Parathyroid adenoma (tissue), 2 donors: ENCODE measurements at regions not wholly inside any gene's neighbourhood (a gene's known extent, or its start where the extent isn't known, plus 50 kb on each side); places are given as distances from the start of the nearest gene placed in this dataset.

Experiments used
- H2AFZ ChIP-seq: fragments of 300-600 bp; sonication (generic); one replicate; pipeline ENCODE4 v1.7.0; 2017; ENCODE audit warnings: antibody characterized with exemption, mild to moderate bottlenecking
- H3K27ac ChIP-seq: fragments of 300-600 bp; sonication (generic); one replicate; pipeline ENCODE4 v1.7.0; 2017
- H3K27me3 ChIP-seq: fragments of 300-600 bp; sonication (generic); one replicate; pipeline ENCODE4 v1.7.0; 2017; ENCODE audit warnings: low read length; ENCODE audit not compliant: control insufficient read depth, insufficient read depth
- H3K36me3 ChIP-seq: fragments of 300-600 bp; sonication (generic); one replicate; pipeline ENCODE4 v1.7.0; 2017; ENCODE audit warnings: low read length; ENCODE audit not compliant: control insufficient read depth, insufficient read depth
- H3K4me1 ChIP-seq: fragments of 300-600 bp; sonication (generic); one replicate; pipeline ENCODE4 v1.7.0; 2017; ENCODE audit warnings: control low read depth
- H3K4me2 ChIP-seq: fragments of 300-600 bp; sonication (generic); one replicate; pipeline ENCODE4 v1.7.0; 2017; ENCODE audit warnings: low read length
- H3K4me3 ChIP-seq: fragments of 300-600 bp; sonication (generic); one replicate; pipeline ENCODE4 v1.7.0; 2017; ENCODE audit warnings: low read depth, low read length
- H3K79me2 ChIP-seq: fragments of 300-600 bp; sonication (generic); one replicate; pipeline ENCODE4 v1.7.0; 2017; ENCODE audit warnings: control low read depth
- H3K9ac ChIP-seq: fragments of 300-600 bp; sonication (generic); one replicate; pipeline ENCODE4 v1.7.0; 2017; ENCODE audit warnings: mild to moderate bottlenecking
- H3K9me3 ChIP-seq: fragments of 300-600 bp; sonication (generic); one replicate; pipeline ENCODE4 v1.7.0; 2017; ENCODE audit warnings: low read length; ENCODE audit not compliant: control insufficient read depth
- TF ChIP-seq, protein P1 (sequence below): fragments of 300-600 bp; sonication (generic); IDR thresholded peaks from one replicate; pipeline ENCODE4 v1.7.0; 2017; ENCODE audit warnings: antibody characterized with exemption, mild to moderate bottlenecking
- donor health status: primary hyperparathyroidism.

DNA sequence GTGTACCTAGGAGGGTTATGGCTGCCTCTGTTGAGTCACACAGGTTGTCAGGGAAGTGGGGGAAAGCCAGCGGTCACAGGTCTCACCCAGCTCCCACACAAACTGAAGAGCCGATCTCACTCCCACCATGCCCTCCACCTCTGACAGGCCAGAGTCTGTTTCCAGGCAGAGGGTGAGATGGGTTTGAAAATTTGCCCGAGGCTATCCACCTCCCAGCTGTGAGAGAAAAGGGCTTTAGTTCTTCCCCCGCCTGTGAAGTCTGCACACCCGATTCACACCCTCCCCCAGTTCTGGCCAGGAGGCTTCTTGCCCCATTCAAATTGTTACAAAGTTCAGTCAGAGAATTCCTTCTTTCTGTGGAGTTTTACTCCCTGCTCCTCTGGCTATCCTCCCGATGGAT, 446.9 kb downstream of the EDEM1 start:
- no peak overlapping the region for H3K4me2 ChIP-seq
- H3K4me1 ChIP-seq: no peaks in the 10 kb centered on the region
- no peaks in the 10 kb centered on the region for H3K9me3 ChIP-seq
- no peak overlapping the region for H3K9ac ChIP-seq
- H3K79me2 ChIP-seq: no peaks in the 10 kb centered on the region
- TF ChIP-seq, protein P1, sequence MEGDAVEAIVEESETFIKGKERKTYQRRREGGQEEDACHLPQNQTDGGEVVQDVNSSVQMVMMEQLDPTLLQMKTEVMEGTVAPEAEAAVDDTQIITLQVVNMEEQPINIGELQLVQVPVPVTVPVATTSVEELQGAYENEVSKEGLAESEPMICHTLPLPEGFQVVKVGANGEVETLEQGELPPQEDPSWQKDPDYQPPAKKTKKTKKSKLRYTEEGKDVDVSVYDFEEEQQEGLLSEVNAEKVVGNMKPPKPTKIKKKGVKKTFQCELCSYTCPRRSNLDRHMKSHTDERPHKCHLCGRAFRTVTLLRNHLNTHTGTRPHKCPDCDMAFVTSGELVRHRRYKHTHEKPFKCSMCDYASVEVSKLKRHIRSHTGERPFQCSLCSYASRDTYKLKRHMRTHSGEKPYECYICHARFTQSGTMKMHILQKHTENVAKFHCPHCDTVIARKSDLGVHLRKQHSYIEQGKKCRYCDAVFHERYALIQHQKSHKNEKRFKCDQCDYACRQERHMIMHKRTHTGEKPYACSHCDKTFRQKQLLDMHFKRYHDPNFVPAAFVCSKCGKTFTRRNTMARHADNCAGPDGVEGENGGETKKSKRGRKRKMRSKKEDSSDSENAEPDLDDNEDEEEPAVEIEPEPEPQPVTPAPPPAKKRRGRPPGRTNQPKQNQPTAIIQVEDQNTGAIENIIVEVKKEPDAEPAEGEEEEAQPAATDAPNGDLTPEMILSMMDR: no peak
- H3K27ac ChIP-seq: no peak overlapping the region
- no peaks in the 10 kb centered on the region for H3K27me3 ChIP-seq
- H3K4me3 ChIP-seq: no peak overlapping the region
- H2AFZ ChIP-seq: no peak overlapping the region
- no peaks in the 10 kb centered on the region for H3K36me3 ChIP-seq

DNA sequence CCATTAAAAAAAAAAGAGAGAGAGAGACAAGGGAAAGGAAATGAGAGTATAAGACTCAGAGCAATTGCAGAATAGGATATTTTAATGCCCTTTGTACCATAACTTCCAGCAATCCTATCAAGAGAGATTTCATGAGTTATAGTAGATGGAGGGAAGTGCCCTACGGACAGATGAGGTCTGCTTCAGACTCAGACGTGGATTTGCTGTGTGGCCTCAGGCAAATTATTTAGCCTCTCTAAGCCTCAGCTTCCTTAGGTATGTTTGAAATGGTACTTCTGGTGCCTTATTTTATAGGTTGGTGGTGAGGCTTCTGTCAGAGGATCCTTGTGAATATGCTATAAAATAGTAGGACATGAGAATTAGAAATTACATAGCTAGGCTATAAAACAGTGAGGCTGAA, 448.2 kb downstream of the EDEM1 start:
- Histone ChIP-seq H3K9ac (no peak overlapping the region), H3K9me3 (no peaks in the 10 kb centered on the region), H3K4me3 (no peak overlapping the region), H3K27me3 (no peaks in the 10 kb centered on the region), H3K4me2 (no peak overlapping the region), H2AFZ (no peak overlapping the region), H3K36me3 (no peaks in the 10 kb centered on the region), H3K4me1 (no peaks in the 10 kb centered on the region), H3K79me2 (no peaks in the 10 kb centered on the region), H3K27ac (no peak overlapping the region)
- TF ChIP-seq, protein P1: no peak

DNA sequence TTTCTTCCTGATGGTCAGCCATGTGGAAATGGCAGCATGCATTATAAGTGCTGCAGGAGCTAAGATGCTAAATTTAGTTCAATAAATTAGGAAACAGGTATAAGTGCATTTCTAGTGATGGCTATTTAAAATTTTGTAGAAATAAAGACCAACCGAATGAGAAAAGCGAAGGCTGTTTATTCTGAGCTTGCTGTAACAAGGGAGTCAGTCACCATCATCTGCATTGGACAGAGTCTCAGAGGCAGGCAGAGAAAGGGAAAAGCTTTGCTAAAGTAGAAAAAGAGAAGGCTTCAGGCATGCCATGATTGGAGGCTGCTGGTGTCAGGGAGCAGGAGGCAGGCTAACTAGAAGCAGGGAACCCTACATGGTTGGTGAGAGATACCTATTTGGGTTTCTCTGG, 451.0 kb downstream of the EDEM1 start:
- H3K9ac ChIP-seq: no peak overlapping the region
- H2AFZ ChIP-seq: no peak overlapping the region
- no peaks in the 10 kb centered on the region for H3K27me3 ChIP-seq
- H3K4me3 ChIP-seq: no peak overlapping the region
- H3K9me3 ChIP-seq: no peaks in the 10 kb centered on the region
- no peak overlapping the region for H3K27ac ChIP-seq
- no peaks in the 10 kb centered on the region for H3K36me3 ChIP-seq
- H3K4me2 ChIP-seq: no peak overlapping the region
- TF ChIP-seq, protein P1: no peak
- no peaks in the 10 kb centered on the region for H3K79me2 ChIP-seq
- H3K4me1 ChIP-seq: no peaks in the 10 kb centered on the region

DNA sequence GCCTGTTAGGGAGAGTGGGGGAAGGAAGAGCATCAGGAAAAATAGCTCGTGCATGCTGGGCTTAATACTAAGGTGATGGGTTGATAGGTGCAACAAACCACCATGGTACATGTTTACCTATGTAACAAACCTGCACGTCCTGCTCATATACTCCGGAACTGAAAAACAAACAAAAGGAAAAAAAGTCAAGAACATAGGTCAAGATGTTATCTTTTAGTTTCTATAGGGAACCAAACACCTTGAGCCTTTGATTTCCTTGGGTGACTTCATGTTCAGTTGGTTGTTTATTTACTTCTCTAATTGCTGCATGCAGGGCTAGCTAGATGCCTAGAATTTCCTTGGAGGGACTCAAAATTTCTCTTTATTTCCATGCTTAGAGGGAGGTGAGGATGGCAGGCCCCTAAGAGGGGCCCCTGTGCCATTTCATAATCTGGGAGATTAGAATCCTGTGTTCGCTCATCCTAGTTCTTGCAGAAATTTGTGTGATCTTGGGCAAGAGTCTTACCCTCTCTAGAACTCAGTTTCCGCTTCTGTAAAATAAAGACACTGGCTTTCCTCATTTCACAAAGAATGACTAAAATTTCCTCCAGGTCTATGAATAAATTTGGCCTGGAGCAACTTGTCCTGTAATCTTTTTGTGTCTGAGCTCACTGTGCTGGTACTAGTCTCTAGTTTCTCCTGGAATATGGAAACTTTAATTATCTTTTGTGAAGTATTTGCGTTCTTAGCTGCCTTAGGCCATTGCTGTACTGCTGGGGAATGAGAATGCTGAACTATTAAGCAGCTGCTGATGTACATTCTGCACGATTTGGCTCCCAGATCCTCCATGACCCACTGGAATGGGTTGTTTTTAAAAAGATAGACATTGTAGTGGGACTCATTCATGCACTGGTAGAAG, 457.5 kb downstream of the EDEM1 start:
- H3K4me2 ChIP-seq: no peak overlapping the region
- no peaks in the 10 kb centered on the region for H3K9me3 ChIP-seq
- H3K9ac ChIP-seq: no peak overlapping the region
- H2AFZ ChIP-seq: no peak overlapping the region
- TF ChIP-seq, protein P1: no peak
- no peaks in the 10 kb centered on the region for H3K27me3 ChIP-seq
- H3K4me1 ChIP-seq: no peaks in the 10 kb centered on the region
- H3K36me3 ChIP-seq: no peaks in the 10 kb centered on the region
- no peak overlapping the region for H3K4me3 ChIP-seq
- no peak overlapping the region for H3K27ac ChIP-seq
- H3K79me2 ChIP-seq: no peaks in the 10 kb centered on the region
